ENCODE measurements at regions not wholly inside any gene's neighbourhood (a gene's known extent, or its start where the extent isn't known, plus 50 kb on each side); places are given as distances from the start of the nearest gene placed in this dataset.
A peak's percentile ranks its signal among the peaks of the same experiment; 100 is the strongest.
"Not testable (repeated sequence)": the region's sequence is repeated elsewhere in the genome, so short reads cannot be mapped to it uniquely, and the experiment has no call there.

DNA sequence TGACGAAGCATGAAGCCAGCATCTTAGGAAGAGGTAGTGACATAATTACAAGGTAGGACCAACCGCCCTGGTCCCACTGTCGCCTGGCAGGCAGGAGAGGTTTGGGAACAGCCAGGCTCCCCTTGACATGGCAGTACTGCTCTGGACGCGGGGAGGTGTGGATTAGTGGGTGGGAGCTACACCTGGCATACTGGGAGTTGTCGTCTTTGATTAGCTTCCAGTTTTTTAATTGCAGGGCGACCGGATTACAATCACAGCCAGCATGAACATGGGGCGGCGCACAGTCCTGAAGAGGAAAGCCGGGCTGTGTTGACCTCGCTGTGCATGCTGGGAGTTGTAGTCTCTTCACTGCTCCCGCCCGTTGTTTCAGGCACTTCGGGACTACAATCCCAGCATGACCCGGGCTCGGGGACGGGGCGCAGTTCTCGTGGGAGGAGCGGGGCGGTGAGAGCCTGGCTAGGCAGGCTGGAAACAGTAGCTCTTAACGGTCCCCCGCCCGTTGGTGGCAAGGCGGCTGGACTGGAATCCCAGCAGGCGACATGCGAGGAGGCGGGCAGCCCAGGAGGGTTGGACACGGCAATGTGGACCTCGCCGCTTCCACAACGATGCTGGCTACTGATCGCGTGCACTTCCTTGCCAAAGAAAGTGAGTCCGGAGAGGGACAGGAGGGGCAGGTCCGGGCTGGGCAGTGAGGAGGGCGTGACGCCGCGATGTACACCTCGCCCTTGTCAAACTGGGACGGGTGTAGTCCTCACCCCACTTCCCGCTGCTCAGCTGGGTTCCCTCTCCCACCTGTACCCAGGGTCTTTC, 98.0 kb upstream of the ZNF722 start (continued):
- TF ChIP-seq, protein P1, sequence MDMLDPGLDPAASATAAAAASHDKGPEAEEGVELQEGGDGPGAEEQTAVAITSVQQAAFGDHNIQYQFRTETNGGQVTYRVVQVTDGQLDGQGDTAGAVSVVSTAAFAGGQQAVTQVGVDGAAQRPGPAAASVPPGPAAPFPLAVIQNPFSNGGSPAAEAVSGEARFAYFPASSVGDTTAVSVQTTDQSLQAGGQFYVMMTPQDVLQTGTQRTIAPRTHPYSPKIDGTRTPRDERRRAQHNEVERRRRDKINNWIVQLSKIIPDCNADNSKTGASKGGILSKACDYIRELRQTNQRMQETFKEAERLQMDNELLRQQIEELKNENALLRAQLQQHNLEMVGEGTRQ (IDR thresholded peaks at IDR 0.05; ENCODE audit: borderline replicate concordance, low read depth, low read length), result no peak
- no peak for TF ChIP-seq EP300 (IDR thresholded peaks at IDR 0.05; ENCODE audit: borderline replicate concordance in 1 of 2, low read depth in 1 of 2, low read length in 1 of 2)
- no peak for TF ChIP-seq SIN3A (IDR thresholded peaks at IDR 0.05; ENCODE audit: borderline replicate concordance, low read depth, low read length)
- TF ChIP-seq EZH2phosphoT487 (IDR thresholded peaks at IDR 0.05; ENCODE audit: borderline replicate concordance, low read depth), result no peak
- peak; percentile 36 for TF ChIP-seq GABPA (IDR thresholded peaks at IDR 0.05; ENCODE audit: low read depth)
- no peak for TF ChIP-seq NFIC (IDR thresholded peaks at IDR 0.05; ENCODE audit: borderline replicate concordance)
- TF ChIP-seq RCOR1 (IDR thresholded peaks at IDR 0.05; ENCODE audit: low read length), result 0 out of 2 replicates have a peak, but pooled peaks have one; percentile 22
- no peak for TF ChIP-seq MEF2A (IDR thresholded peaks at IDR 0.05; ENCODE audit: borderline replicate concordance, low read depth)
- peak; percentile 58; the same call in 1 of the 2 replicates for TF ChIP-seq POLR2AphosphoS5 (IDR thresholded peaks at IDR 0.05; ENCODE audit: low read depth, low read length)
- no peak for TF ChIP-seq SMC3 (IDR thresholded peaks at IDR 0.05; ENCODE audit: low read depth, low read length)
- TF ChIP-seq TEAD4 (IDR thresholded peaks at IDR 0.05; ENCODE audit: borderline replicate concordance, insufficient read depth), result no peak

DNA sequence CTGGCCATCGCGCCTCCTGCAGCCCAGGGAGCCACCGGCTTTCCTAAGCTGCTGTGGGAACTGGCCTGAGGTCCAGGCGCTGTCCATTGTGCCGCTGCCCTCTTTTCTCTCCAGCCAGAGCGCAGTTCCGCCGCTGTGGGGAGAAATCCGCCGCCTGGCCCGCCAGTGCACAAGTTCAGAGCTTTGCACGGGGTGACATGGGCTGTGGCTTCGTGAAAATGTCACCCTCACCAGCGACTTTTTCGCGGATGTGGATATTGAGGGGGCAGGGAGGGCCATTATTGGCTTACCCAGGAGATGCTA, 97.5 kb upstream of the ZNF722 start:
- Histone ChIP-seq H3K4me1 (ENCODE audit: control insufficient read depth in 1 of 2, insufficient read depth in 2 of 2, low read depth in 1 of 2, low read length in 1 of 2) (peaks cover 0 to 20% of the 10 kb centered on the region in 2 experiments; a peak in 2 of 4 replicates), H2AFZ (ENCODE audit: low read depth) (peak overlapping the region; percentile 98), H3K4me3 (ENCODE audit: low read depth in 2 of 2, low read length in 1 of 2) (peak overlapping the region; percentile 85 to 99), H3K9ac (peak overlapping the region; percentile 19; the same call in 1 of the 2 replicates), H3K27ac (ENCODE audit: low read depth in 2 of 2, low read length in 1 of 2) (peak overlapping the region in 1 of 2 experiments; percentile 87; a peak in 2 of 4 replicates), H3K4me2 (peak overlapping the region; percentile 78)
- not testable (repeated sequence) for H3K9me2 ChIP-seq; H4K20me1 ChIP-seq (ENCODE audit: insufficient read depth); H3K9me3 ChIP-seq; H3K79me2 ChIP-seq (ENCODE audit: insufficient read depth); H3F3A ChIP-seq (replicated peaks; ENCODE audit: insufficient read depth); H3K36me3 ChIP-seq (replicated peaks in 1 of 2; ENCODE audit: control insufficient read depth in 1 of 2, insufficient read depth in 2 of 2, low read length in 1 of 2); H3K27me3 ChIP-seq (ENCODE audit: insufficient read depth); DNase-seq
- 9% methylated on average over 16 of the region's 16 CpGs for WGBS (ENCODE audit: low lambda C conversion rate)
- ChIA-PET CTCF (interaction anchor here (0.6 to 1.3 kb wide), 2 partner anchors 25 to 33 kb away, joined by 3 to 6 read pairs; no protein-coding TSS in a partner anchor), POLR2A (interaction anchor here (1.2 to 2.3 kb wide), 3 partner anchors 12 to 112 kb away, joined by 7 to 24 read pairs (median 7); no protein-coding TSS in a partner anchor)
- TF ChIP-seq, protein P2, sequence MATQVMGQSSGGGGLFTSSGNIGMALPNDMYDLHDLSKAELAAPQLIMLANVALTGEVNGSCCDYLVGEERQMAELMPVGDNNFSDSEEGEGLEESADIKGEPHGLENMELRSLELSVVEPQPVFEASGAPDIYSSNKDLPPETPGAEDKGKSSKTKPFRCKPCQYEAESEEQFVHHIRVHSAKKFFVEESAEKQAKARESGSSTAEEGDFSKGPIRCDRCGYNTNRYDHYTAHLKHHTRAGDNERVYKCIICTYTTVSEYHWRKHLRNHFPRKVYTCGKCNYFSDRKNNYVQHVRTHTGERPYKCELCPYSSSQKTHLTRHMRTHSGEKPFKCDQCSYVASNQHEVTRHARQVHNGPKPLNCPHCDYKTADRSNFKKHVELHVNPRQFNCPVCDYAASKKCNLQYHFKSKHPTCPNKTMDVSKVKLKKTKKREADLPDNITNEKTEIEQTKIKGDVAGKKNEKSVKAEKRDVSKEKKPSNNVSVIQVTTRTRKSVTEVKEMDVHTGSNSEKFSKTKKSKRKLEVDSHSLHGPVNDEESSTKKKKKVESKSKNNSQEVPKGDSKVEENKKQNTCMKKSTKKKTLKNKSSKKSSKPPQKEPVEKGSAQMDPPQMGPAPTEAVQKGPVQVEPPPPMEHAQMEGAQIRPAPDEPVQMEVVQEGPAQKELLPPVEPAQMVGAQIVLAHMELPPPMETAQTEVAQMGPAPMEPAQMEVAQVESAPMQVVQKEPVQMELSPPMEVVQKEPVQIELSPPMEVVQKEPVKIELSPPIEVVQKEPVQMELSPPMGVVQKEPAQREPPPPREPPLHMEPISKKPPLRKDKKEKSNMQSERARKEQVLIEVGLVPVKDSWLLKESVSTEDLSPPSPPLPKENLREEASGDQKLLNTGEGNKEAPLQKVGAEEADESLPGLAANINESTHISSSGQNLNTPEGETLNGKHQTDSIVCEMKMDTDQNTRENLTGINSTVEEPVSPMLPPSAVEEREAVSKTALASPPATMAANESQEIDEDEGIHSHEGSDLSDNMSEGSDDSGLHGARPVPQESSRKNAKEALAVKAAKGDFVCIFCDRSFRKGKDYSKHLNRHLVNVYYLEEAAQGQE (IDR thresholded peaks at IDR 0.05; ENCODE audit: low read depth, low read length), result peak; percentile 90
- 0 out of 2 replicates have a peak, but pooled peaks have one; percentile 5 for TF ChIP-seq RAD21 (IDR thresholded peaks at IDR 0.05; ENCODE audit: low read length)
